K562 (cell line): ENCODE measurements at regions not wholly inside any gene's neighbourhood (a gene's known extent, or its start where the extent isn't known, plus 50 kb on each side); places are given as distances from the start of the nearest gene placed in this dataset.

ENCODE experiments used
- ATAC-seq: fragments of 200-7000 bp; cut with Tn5 transposase; 3 replicates; pipeline ENCODE4 v1.9.1; 2020; ENCODE audit warnings: moderate library complexity
- BruUV-seq: library from RNA; stranded (reverse); fragments of 400-500 nt; replicated peaks from 2 replicates; lab custom pipeline; 2021; lab: Mats Ljungman, UMichigan
- CTCF ChIA-PET: fragments of 300-600 bp; formaldehyde crosslinking; extraction: SDS; loops from one replicate; lab custom pipeline; 2021; ENCODE audit warnings: low intra/inter-chr PET ratio; lab: Yijun Ruan, JAX
- POLR2A ChIA-PET: fragments of 300-600, 350-650 bp; sonication (Branson Sonifier 250); formaldehyde crosslinking; extraction: SDS; loops from one replicate; lab custom pipeline; 2021; ENCODE audit warnings: antibody characterized with exemption, inconsistent platforms; lab: Yijun Ruan, JAX
- DNase-seq, 4 experiments: peaks; one replicate each; pipeline versions ENCODE4 v3.0.0 to v3.0.0-alpha.2; 2011 to 2018; ENCODE audit warnings: low spot score in 3 of 4, mixed read lengths in 3 of 4; ENCODE audit errors: extremely low read depth in 1 of 4
- FAIRE-seq: peaks from 2 replicates; lab custom pipeline; 2011; peaks lifted over from hg19 to GRCh38; lab: Jason Lieb, UNC
- H2AFZ ChIP-seq: 2 replicates; pipeline ENCODE4 v1.6.0; 2011; ENCODE audit warnings: low read depth, low read length, control low read depth, inconsistent platforms
- H3K27ac ChIP-seq: fragments of 200-600 bp; 3 replicates; pipeline ENCODE4 v1.8.0; 2011; ENCODE audit warnings: low read depth, mild to moderate bottlenecking, control low read depth, inconsistent platforms, low read length, moderate library complexity, mixed read lengths; ENCODE audit errors: extremely low read depth
- H3K27me3 ChIP-seq, 2 experiments: fragments of 300-600 bp in 1 of 2; 2 replicates in 1 of 2; 3 replicates in 1 of 2; pipeline versions ENCODE4 v1.6.0 to v1.8.0; 2011; ENCODE audit warnings: inconsistent platforms in 2 of 2, low read length in 2 of 2, mild to moderate bottlenecking in 1 of 2, mixed read lengths in 1 of 2, moderate library complexity in 1 of 2; ENCODE audit not compliant: control insufficient read depth in 2 of 2, insufficient read depth in 2 of 2
- H3K36me3 ChIP-seq: fragments of 300-600 bp; 3 replicates; pipeline ENCODE4 v1.8.0; 2011; ENCODE audit warnings: mild to moderate bottlenecking, low read length, inconsistent platforms; ENCODE audit not compliant: control insufficient read depth, insufficient read depth
- H3K4me1 ChIP-seq, 2 experiments: fragments of 200-600 bp in 1 of 2; replicated peaks in 1 of 2; 2 replicates in 1 of 2; 3 replicates in 1 of 2; pipeline versions ENCODE4 v1.5.1 to v1.8.0; 2011; ENCODE audit warnings: inconsistent platforms in 2 of 2, low read length in 2 of 2, mild to moderate bottlenecking in 1 of 2, mixed read lengths in 1 of 2, moderate library complexity in 1 of 2; ENCODE audit not compliant: control insufficient read depth in 2 of 2, insufficient read depth in 2 of 2
- H3K4me2 ChIP-seq: 2 replicates; pipeline ENCODE4 v1.6.1; 2011; ENCODE audit warnings: low read length, control low read depth, inconsistent platforms, mixed read lengths; ENCODE audit not compliant: insufficient read depth
- H3K4me3 ChIP-seq: fragments of 200-600 bp; sonication (generic), shearing (Covaris generic); 2 replicates; pipeline ENCODE4 v1.5.1; 2016; ENCODE audit warnings: control low read depth, inconsistent platforms
- H3K79me2 ChIP-seq: fragments of 200-600 bp; 3 replicates; pipeline ENCODE4 v1.8.0; 2011; ENCODE audit warnings: low read length, inconsistent platforms; ENCODE audit not compliant: control insufficient read depth, insufficient read depth
- H3K9ac ChIP-seq, 2 experiments: 2 replicates each; pipeline versions ENCODE4 v1.6.0 to v1.6.1; 2011; ENCODE audit warnings: low read depth in 2 of 2, low read length in 2 of 2, control low read depth in 1 of 2, inconsistent platforms in 1 of 2, mild to moderate bottlenecking in 1 of 2, mixed read lengths in 1 of 2; ENCODE audit not compliant: insufficient read depth in 1 of 2
- H3K9me1 ChIP-seq: one replicate; pipeline ENCODE4 v1.6.0; 2011; ENCODE audit warnings: inconsistent platforms, mild to moderate bottlenecking, low read length, moderate library complexity; ENCODE audit not compliant: control insufficient read depth, insufficient read depth
- H3K9me3 ChIP-seq: replicated peaks from 2 replicates; pipeline ENCODE4 v1.5.1; 2011; ENCODE audit warnings: low read depth, low read length, inconsistent platforms; ENCODE audit not compliant: control insufficient read depth, insufficient read depth
- H4K20me1 ChIP-seq: replicated peaks from 2 replicates; pipeline ENCODE4 v1.6.1; 2011; ENCODE audit warnings: low read length, inconsistent platforms, mixed read lengths; ENCODE audit not compliant: control insufficient read depth, insufficient read depth
- AFF1 ChIP-seq, 2 experiments: fragments of 450-650 bp; IDR thresholded peaks; 2 replicates each; pipeline ENCODE4 v1.6.1; 2018; ENCODE audit warnings: mild to moderate bottlenecking in 2 of 2, low read depth in 1 of 2; ENCODE audit not compliant: partially characterized antibody in 2 of 2
- ARHGAP35 ChIP-seq: fragments of 450-650 bp; IDR thresholded peaks from 2 replicates; pipeline ENCODE4 v1.6.1; 2018; ENCODE audit not compliant: partially characterized antibody
- CBX3 ChIP-seq, 2 experiments: IDR thresholded peaks; 1 replicate in 1 of 2; 2 replicates in 1 of 2; pipeline ENCODE4 v1.6.1; 2012; ENCODE audit warnings: inconsistent platforms in 2 of 2, low read length in 2 of 2, borderline replicate concordance in 1 of 2, control low read depth in 1 of 2
- FOXM1 ChIP-seq, 2 experiments: fragments of 450-650 bp in 1 of 2; sonication (generic) in 1 of 2; formaldehyde crosslinking in 1 of 2; IDR thresholded peaks; 2 replicates each; pipeline versions ENCODE4 v1.6.1 to v1.9.0; 2017 to 2022; ENCODE audit warnings: low read depth in 2 of 2, mild to moderate bottlenecking in 2 of 2, missing genetic modification reagents in 1 of 2, moderate library complexity in 1 of 2
- MGA ChIP-seq: fragments of 450-650 bp; IDR thresholded peaks from 2 replicates; pipeline ENCODE4 v1.6.1; 2016; ENCODE audit warnings: mild to moderate bottlenecking, moderate library complexity
- POLR2B ChIP-seq: fragments of 450-650 bp; IDR thresholded peaks from 2 replicates; pipeline ENCODE4 v1.6.1; 2018; ENCODE audit warnings: low read depth; ENCODE audit not compliant: partially characterized antibody
- SETDB1 ChIP-seq: IDR thresholded peaks from one replicate; pipeline ENCODE4 v1.6.1; 2012; ENCODE audit warnings: low read length, control low read depth, inconsistent platforms
- in situ Hi-C: fragments of 300-500 bp; cut with MboI; formaldehyde crosslinking; loops from 4 replicates; pipeline ENCODE4 v1.15.0; 2018; ENCODE audit warnings: inconsistent platforms, mixed read lengths
- intact Hi-C: fragments of 100-400 bp; cut with micrococcal nuclease; formaldehyde crosslinking; loops from 2 replicates; pipeline ENCODE4 v1.14.2; 2022

GRCh38 chr2:189375842-189376241 lies 65.4 kb upstream of the WDR75 start:
- ATAC-seq: no peak
- no peak overlapping the region for H2AFZ ChIP-seq
- no peaks in the 10 kb centered on the region for H3K79me2 ChIP-seq
- no peak overlapping the region for H3K4me3 ChIP-seq
- no peaks in the 10 kb centered on the region for H3K4me1 ChIP-seq
- no peak for DNase-seq
- CTCF ChIA-PET: no interaction called here
- POLR2A ChIA-PET: no interaction called here
- H4K20me1 ChIP-seq: no peaks in the 10 kb centered on the region
- intact Hi-C loops (no loop called here), in situ Hi-C loops (no loop called here)
- no peaks in the 10 kb centered on the region for H3K9me3 ChIP-seq
- H3K27me3 ChIP-seq: no peaks in the 10 kb centered on the region
- no peak for FAIRE-seq
- no TSS peak for BruUV-seq
- H3K9ac ChIP-seq: no peak overlapping the region
- H3K36me3 ChIP-seq: no peaks in the 10 kb centered on the region
- H3K27ac ChIP-seq: no peak overlapping the region
- H3K4me2 ChIP-seq: no peak overlapping the region
- H3K9me1 ChIP-seq: no peaks in the 10 kb centered on the region
- no peak for TF ChIP-seq CBX3 (IDR thresholded peaks at IDR 0.05; ENCODE audit: borderline replicate concordance in 1 of 2, low read length in 2 of 2)
- TF ChIP-seq SETDB1: no peak
- TF ChIP-seq MGA: no peak
- TF ChIP-seq FOXM1 (IDR thresholded peaks at IDR 0.05; ENCODE audit: low read depth): no peak
- TF ChIP-seq FOXM1 (CRISPR knock-in tag; IDR thresholded peaks at IDR 0.05; ENCODE audit: low read depth): no peak
- TF ChIP-seq AFF1 (IDR thresholded peaks at IDR 0.05; ENCODE audit: low read depth in 1 of 2, partially characterized antibody in 2 of 2): no peak
- no peak for TF ChIP-seq POLR2B
- no peak for TF ChIP-seq ARHGAP35
